B cell (primary cell): ENCODE measurements at regions not wholly inside any gene's neighbourhood (a gene's known extent, or its start where the extent isn't known, plus 50 kb on each side); places are given as distances from the start of the nearest gene placed in this dataset.

ENCODE experiments used
- ATAC-seq: fragments of 200-7000 bp; cut with Tn5 transposase; one replicate; pipeline ENCODE4 v1.10.0; 2021; ENCODE audit warnings: low read depth, mild to moderate bottlenecking, moderate number of reproducible peaks, moderate library complexity
- CTCF ChIA-PET: fragments of 350-600 bp; sonication (Branson Sonifier 250); formaldehyde crosslinking; loops from one replicate; lab custom pipeline; 2021; ENCODE audit warnings: antibody characterized with exemption, inconsistent platforms; lab: Charles Lee
- POLR2A ChIA-PET: fragments of 350-600 bp; sonication (Branson Sonifier 250); formaldehyde crosslinking; loops from one replicate; lab custom pipeline; 2021; ENCODE audit warnings: antibody characterized with exemption; lab: Charles Lee
- DNase-seq: peaks from one replicate; pipeline ENCODE4 v3.0.0; 2013
- H2AFZ ChIP-seq: 2 replicates; pipeline ENCODE4 v1.6.1; 2012; ENCODE audit warnings: mild to moderate bottlenecking, low read depth, low read length; ENCODE audit not compliant: insufficient read depth, poor library complexity, severe bottlenecking
- H3K27ac ChIP-seq, 2 donors: 1 replicate in 1 of 2; 2 replicates in 1 of 2; pipeline ENCODE4 v1.5.1; 2012 to 2013; ENCODE audit warnings: low read length in 2 of 2, mild to moderate bottlenecking in 2 of 2, moderate library complexity in 1 of 2
- H3K27me3 ChIP-seq, 4 experiments: fragments of 200-600 bp in 1 of 4; sonication (generic) in 1 of 4; replicated peaks in 1 of 4; 1 replicate in 2 of 4; 2 replicates in 2 of 4; pipeline versions ENCODE4 v1.6.1 to v1.7.0; 2013 to 2016; ENCODE audit warnings: low read length in 3 of 4, mild to moderate bottlenecking in 2 of 4, mixed read lengths in 1 of 4, moderate library complexity in 1 of 4; ENCODE audit not compliant: insufficient read depth in 4 of 4, control insufficient read depth in 3 of 4; ENCODE audit errors: control extremely low read depth in 1 of 4
- H3K36me3 ChIP-seq, 2 experiments: replicated peaks in 1 of 2; 1 replicate in 1 of 2; 2 replicates in 1 of 2; pipeline versions ENCODE4 v1.6.1 to v1.7.1; 2013; ENCODE audit warnings: low read length in 1 of 2; ENCODE audit not compliant: insufficient read depth in 2 of 2, control insufficient read depth in 1 of 2; ENCODE audit errors: control extremely low read depth in 1 of 2, extremely low read depth in 1 of 2
- H3K4me1 ChIP-seq, 2 donors: fragments of 200-600 bp in 1 of 2; sonication (generic) in 1 of 2; 1 replicate in 1 of 2; 2 replicates in 1 of 2; pipeline versions ENCODE4 v1.5.1 to v1.6.1; 2013 to 2017; ENCODE audit warnings: low read length in 2 of 2; ENCODE audit not compliant: control insufficient read depth in 2 of 2, insufficient read depth in 2 of 2
- H3K4me2 ChIP-seq: replicated peaks from 2 replicates; pipeline ENCODE3; 2012; ENCODE audit warnings: mild to moderate bottlenecking, low read depth, low read length; ENCODE audit not compliant: poor library complexity, severe bottlenecking
- H3K4me3 ChIP-seq, 5 experiments: fragments of 200-600 bp in 1 of 5; sonication (generic) in 1 of 5; 1 replicate in 3 of 5; 2 replicates in 2 of 5; pipeline versions ENCODE4 v1.5.1 to v1.7.0; 2011 to 2016; ENCODE audit warnings: low read length in 4 of 5, mild to moderate bottlenecking in 4 of 5, low read depth in 2 of 5, control low read depth in 1 of 5, moderate library complexity in 1 of 5; ENCODE audit not compliant: insufficient read depth in 1 of 5; ENCODE audit errors: control extremely low read depth in 1 of 5, extremely low read depth in 1 of 5
- H3K79me2 ChIP-seq: fragments of 200-600 bp; sonication (generic); one replicate; pipeline ENCODE4 v1.6.0; 2016; ENCODE audit warnings: low read length; ENCODE audit not compliant: control insufficient read depth, insufficient read depth
- H3K9ac ChIP-seq: fragments of 200-600 bp; sonication (generic); 2 replicates; pipeline ENCODE4 v1.6.1; 2017; ENCODE audit warnings: mild to moderate bottlenecking, low read length, moderate library complexity
- H3K9me3 ChIP-seq, 3 donors: one replicate each; pipeline versions ENCODE4 v1.6.1 to v1.7.1; 2013; ENCODE audit warnings: low read length in 2 of 3; ENCODE audit not compliant: control insufficient read depth in 2 of 3, insufficient read depth in 1 of 3; ENCODE audit errors: control extremely low read depth in 1 of 3
- H4K20me1 ChIP-seq: 2 replicates; pipeline ENCODE4 v1.6.0; 2012; ENCODE audit warnings: mild to moderate bottlenecking, low read length; ENCODE audit not compliant: insufficient read depth, control insufficient read depth, poor library complexity, severe bottlenecking
- H3K27ac Mint-ChIP-seq: one replicate; pipeline ENCODE4 v1.8.0; 2021; ENCODE audit warnings: mixed read lengths
- H3K27me3 Mint-ChIP-seq: one replicate; pipeline ENCODE4 v1.8.0; 2021; ENCODE audit warnings: mixed read lengths
- H3K4me1 Mint-ChIP-seq: one replicate; pipeline ENCODE4 v1.8.0; 2021; ENCODE audit warnings: mixed read lengths
- H3K4me3 Mint-ChIP-seq: one replicate; pipeline ENCODE4 v1.8.0; 2021; ENCODE audit warnings: mixed read lengths
- H3K9me3 Mint-ChIP-seq: one replicate; pipeline ENCODE4 v1.8.0; 2022; ENCODE audit warnings: mixed read lengths; ENCODE audit not compliant: insufficient read depth
- CTCF ChIP-seq: fragments of 200-600 bp; IDR thresholded peaks from one replicate; pipeline ENCODE4 v1.8.0; 2022; ENCODE audit warnings: antibody characterized with exemption, mild to moderate bottlenecking
- EZH2 ChIP-seq: IDR thresholded peaks from 2 replicates; pipeline ENCODE4 v1.6.1; 2012; ENCODE audit warnings: borderline replicate concordance, low read depth, mild to moderate bottlenecking, moderate library complexity, low read length; ENCODE audit not compliant: insufficient read depth, poor library complexity, severe bottlenecking
- WGBS: methylation state at CpG from one replicate; pipeline ENCODE4 v1.1.5; 2013; ENCODE audit warnings: missing lambda C conversion rate; ENCODE audit not compliant: insufficient coverage; 5-methylcytosine and 5-hydroxymethylcytosine counted together
- intact Hi-C: fragments of 100-400 bp; cut with micrococcal nuclease; formaldehyde crosslinking; loops from one replicate; pipeline ENCODE4 v1.10.0; 2022

GRCh38 chr14:25180221-25180620, 130.3 kb upstream of the STXBP6 start:
- no peak overlapping the region for H2AFZ ChIP-seq
- Mint-ChIP-seq H3K4me1 (no peaks in the 10 kb centered on the region), H3K27me3 (peaks cover 6% of the 10 kb centered on the region), H3K4me3 (no peak overlapping the region), H3K27ac (no peak overlapping the region), H3K9me3 (peaks cover 6% of the 10 kb centered on the region)
- WGBS = no CpG with 5 or more reads among the region's 1 CpG
- intact Hi-C loops = no loop called here
- no peak overlapping the region for H3K27ac ChIP-seq
- no peaks in the 10 kb centered on the region for H4K20me1 ChIP-seq
- peaks cover 0 to 3% (median 0%) of the 10 kb centered on the region in 4 experiments for H3K27me3 ChIP-seq
- no peak overlapping the region for H3K4me3 ChIP-seq
- H3K9me3 ChIP-seq = peaks cover 0 to 4% (median 0%) of the 10 kb centered on the region in 3 donors
- ATAC-seq = no peak
- H3K9ac ChIP-seq = no peak overlapping the region
- no peaks in the 10 kb centered on the region for H3K79me2 ChIP-seq
- POLR2A ChIA-PET = no interaction called here
- CTCF ChIA-PET = no interaction called here
- H3K36me3 ChIP-seq = no peaks in the 10 kb centered on the region
- H3K4me1 ChIP-seq = no peaks in the 10 kb centered on the region
- TF ChIP-seq CTCF = no peak
- no peak for TF ChIP-seq EZH2
- no peak overlapping the region for H3K4me2 ChIP-seq
- DNase-seq = no peak

GRCh38 chr14:25178255-25178654, 128.3 kb upstream of the STXBP6 start:
- no peak for TF ChIP-seq CTCF
- no peak for TF ChIP-seq EZH2
- WGBS = no CpG with 5 or more reads among the region's 3 CpGs
- intact Hi-C loops = no loop called here
- Histone ChIP-seq H3K27ac (no peak overlapping the region), H3K9ac (no peak overlapping the region), H3K4me3 (no peak overlapping the region), H3K79me2 (no peaks in the 10 kb centered on the region), H3K4me1 (no peaks in the 10 kb centered on the region), H3K27me3 (peaks cover 0 to 3% (median 0%) of the 10 kb centered on the region in 4 experiments), H4K20me1 (no peaks in the 10 kb centered on the region), H3K4me2 (no peak overlapping the region), H2AFZ (no peak overlapping the region), H3K9me3 (peaks cover 0 to 4% (median 0%) of the 10 kb centered on the region in 3 donors), H3K36me3 (no peaks in the 10 kb centered on the region)
- Mint-ChIP-seq H3K9me3 (peaks cover 4% of the 10 kb centered on the region), H3K4me1 (no peaks in the 10 kb centered on the region), H3K27ac (no peak overlapping the region), H3K4me3 (no peak overlapping the region), H3K27me3 (peaks cover 6% of the 10 kb centered on the region)
- no peak for ATAC-seq
- ChIA-PET POLR2A (no interaction called here), CTCF (no interaction called here)
- DNase-seq = no peak
